GM10248 (cell line): ENCODE measurements at regions not wholly inside any gene's neighbourhood (a gene's known extent, or its start where the extent isn't known, plus 50 kb on each side); places are given as distances from the start of the nearest gene placed in this dataset.

Source experiments
- CTCF ChIA-PET: fragments of 300-600 bp; sonication (Branson Sonifier 250); formaldehyde crosslinking; extraction: SDS; loops from one replicate; lab custom pipeline; 2021; ENCODE audit warnings: antibody characterized with exemption; lab: Yijun Ruan, JAX
- POLR2A ChIA-PET: fragments of 350-650 bp; sonication (Branson Sonifier 250); formaldehyde crosslinking; extraction: SDS; loops from one replicate; lab custom pipeline; 2020; ENCODE audit warnings: antibody characterized with exemption; lab: Yijun Ruan, JAX
- DNase-seq: peaks from one replicate; pipeline ENCODE4 v3.0.0; 2012; ENCODE audit errors: extremely low spot score
- TF ChIP-seq, protein P1 (sequence below): IDR thresholded peaks from 2 replicates; pipeline ENCODE4 v1.5.1; 2012; ENCODE audit warnings: mild to moderate bottlenecking, low read depth; ENCODE audit errors: extremely low read depth, missing control alignments, control extremely low read depth

- no peak for DNase-seq
- TF ChIP-seq, protein P1, sequence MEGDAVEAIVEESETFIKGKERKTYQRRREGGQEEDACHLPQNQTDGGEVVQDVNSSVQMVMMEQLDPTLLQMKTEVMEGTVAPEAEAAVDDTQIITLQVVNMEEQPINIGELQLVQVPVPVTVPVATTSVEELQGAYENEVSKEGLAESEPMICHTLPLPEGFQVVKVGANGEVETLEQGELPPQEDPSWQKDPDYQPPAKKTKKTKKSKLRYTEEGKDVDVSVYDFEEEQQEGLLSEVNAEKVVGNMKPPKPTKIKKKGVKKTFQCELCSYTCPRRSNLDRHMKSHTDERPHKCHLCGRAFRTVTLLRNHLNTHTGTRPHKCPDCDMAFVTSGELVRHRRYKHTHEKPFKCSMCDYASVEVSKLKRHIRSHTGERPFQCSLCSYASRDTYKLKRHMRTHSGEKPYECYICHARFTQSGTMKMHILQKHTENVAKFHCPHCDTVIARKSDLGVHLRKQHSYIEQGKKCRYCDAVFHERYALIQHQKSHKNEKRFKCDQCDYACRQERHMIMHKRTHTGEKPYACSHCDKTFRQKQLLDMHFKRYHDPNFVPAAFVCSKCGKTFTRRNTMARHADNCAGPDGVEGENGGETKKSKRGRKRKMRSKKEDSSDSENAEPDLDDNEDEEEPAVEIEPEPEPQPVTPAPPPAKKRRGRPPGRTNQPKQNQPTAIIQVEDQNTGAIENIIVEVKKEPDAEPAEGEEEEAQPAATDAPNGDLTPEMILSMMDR, result no peak
- POLR2A ChIA-PET, result no interaction called here
- CTCF ChIA-PET, result no interaction called here
These were observed 110.3 kb upstream of the GGTLC1 start for GRCh38 chr20:24098886-24099285.

DNA sequence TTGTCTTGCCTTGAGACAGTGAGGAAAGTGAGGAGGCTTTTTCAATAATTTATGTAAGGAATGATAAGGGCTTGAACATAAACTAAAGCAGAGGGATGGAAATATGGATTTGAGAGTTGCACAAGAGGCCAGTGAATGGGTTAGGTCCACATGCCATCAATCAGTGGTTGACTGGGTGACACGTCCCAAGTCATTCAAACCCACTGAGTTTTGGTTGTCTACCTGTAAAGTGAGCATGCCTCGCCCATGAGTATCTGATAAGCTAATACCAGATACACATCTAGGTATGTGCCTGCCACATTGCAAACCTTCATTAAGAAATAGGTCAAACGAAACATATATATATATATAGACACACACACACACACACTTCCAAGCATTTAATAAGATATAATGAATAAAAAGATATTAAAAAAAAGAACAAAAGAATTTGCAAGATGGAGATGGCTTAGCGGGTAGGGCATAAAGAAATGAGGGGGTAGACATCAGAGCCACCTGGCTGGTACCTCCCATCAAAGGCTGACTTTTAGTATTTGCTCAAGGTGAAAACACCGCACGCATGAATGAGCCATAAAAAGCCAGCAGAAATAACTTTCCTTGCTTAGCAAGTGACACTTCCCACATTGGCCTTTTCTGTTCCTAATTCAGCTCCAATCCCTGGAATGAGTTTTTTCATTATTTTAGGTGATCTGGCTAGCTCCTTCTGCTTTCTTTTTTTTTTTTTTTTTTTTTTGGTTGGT, 109.1 kb upstream of the GGTLC1 start:
- CTCF ChIA-PET, result no interaction called here
- TF ChIP-seq, protein P1, result no peak
- DNase-seq, result no peak
- POLR2A ChIA-PET, result no interaction called here

DNA sequence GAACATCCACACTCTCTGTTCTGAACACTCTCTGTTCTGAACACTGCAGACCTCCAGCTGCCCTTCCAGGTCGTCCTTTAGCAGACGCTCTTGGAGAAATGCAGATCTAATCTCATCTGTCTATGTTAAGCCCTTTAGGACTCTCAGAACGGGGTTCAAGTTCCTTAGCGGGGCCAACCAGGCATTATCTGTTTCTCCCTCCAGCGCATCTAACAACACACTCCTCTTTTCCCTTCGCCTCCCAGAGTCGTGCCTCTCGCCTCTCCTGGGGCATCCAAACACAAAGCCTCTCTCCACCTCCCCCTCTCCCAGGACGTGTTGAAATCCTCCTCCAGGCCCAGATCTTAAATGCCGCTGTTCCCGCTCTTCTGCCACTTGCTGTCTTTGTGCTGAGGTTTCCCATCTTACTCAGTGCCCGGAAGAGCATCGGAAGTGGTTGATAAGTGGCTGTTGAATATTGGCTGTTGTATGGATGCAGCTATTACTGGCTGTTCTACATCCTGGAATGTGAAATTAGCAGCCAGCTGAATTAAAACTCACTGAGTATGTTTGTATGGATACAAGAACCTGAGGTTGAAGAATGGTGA, 108.4 kb upstream of the GGTLC1 start:
- ChIA-PET POLR2A (no interaction called here), CTCF (interaction anchor here (1.5 kb wide), 1 partner anchor 14 kb away, joined by 3 read pairs; no protein-coding TSS in a partner anchor)
- TF ChIP-seq, protein P1, result no peak
- DNase-seq, result no peak

DNA sequence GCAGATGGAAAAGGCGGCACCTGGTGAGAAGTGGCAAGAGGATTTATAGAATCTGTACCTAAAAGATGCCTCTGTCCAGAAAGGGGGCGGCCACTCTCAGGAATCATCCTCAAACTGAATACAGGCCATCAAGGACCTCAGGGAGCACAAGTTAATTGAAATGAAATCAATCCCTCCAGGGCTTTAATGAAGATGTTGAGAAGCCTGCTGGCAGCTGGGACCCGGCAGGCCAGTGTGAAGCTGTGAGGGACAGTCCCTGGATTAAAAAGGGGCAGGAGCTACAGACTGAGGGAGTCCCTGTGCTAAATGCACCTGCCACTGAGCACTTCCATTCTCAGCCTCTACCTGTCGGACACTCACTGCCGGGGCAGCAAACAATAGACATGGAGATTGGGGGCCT, 107.7 kb upstream of the GGTLC1 start:
- TF ChIP-seq, protein P1, result no peak
- DNase-seq, result no peak
- ChIA-PET CTCF (interaction anchor here (1.5 kb wide), 1 partner anchor 13 kb away, joined by 3 read pairs; no protein-coding TSS in a partner anchor), POLR2A (no interaction called here)

GRCh38 chr20:24095756-24096155, 107.2 kb upstream of the GGTLC1 start:
- no peak for DNase-seq
- CTCF ChIA-PET, result interaction anchor here (1.5 kb wide), 1 partner anchor 12 kb away, joined by 3 read pairs; no protein-coding TSS in a partner anchor
- POLR2A ChIA-PET, result no interaction called here
- TF ChIP-seq, protein P1, result no peak

- no peak for DNase-seq
- ChIA-PET POLR2A (no interaction called here), CTCF (interaction anchor here (0.6 to 1.5 kb wide), 2 partner anchors 10 to 12 kb away, joined by 3 read pairs; no protein-coding TSS in a partner anchor)
- TF ChIP-seq, protein P1, result no peak
These were observed 106.7 kb upstream of the GGTLC1 start for GRCh38 chr20:24095303-24095702.
